ENCODE measurements at regions not wholly inside any gene's neighbourhood (a gene's known extent, or its start where the extent isn't known, plus 50 kb on each side); places are given as distances from the start of the nearest gene placed in this dataset.

- no peak overlapping the region for H3K4me3 ChIP-seq (ENCODE audit: control insufficient read depth, low read depth, low read length)
- no peak for DNase-seq (ENCODE audit: low read depth)
- TF ChIP-seq, protein P1, sequence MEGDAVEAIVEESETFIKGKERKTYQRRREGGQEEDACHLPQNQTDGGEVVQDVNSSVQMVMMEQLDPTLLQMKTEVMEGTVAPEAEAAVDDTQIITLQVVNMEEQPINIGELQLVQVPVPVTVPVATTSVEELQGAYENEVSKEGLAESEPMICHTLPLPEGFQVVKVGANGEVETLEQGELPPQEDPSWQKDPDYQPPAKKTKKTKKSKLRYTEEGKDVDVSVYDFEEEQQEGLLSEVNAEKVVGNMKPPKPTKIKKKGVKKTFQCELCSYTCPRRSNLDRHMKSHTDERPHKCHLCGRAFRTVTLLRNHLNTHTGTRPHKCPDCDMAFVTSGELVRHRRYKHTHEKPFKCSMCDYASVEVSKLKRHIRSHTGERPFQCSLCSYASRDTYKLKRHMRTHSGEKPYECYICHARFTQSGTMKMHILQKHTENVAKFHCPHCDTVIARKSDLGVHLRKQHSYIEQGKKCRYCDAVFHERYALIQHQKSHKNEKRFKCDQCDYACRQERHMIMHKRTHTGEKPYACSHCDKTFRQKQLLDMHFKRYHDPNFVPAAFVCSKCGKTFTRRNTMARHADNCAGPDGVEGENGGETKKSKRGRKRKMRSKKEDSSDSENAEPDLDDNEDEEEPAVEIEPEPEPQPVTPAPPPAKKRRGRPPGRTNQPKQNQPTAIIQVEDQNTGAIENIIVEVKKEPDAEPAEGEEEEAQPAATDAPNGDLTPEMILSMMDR (conservative IDR thresholded peaks at IDR 0.05; ENCODE audit: control insufficient read depth, insufficient read depth, low read depth, low read length) = no peak
Observed at GRCh38 chrX:42857766-42858165, 79.8 kb upstream of the PPP1R2C start.

GRCh38 chrX:42869011-42869410, 91.0 kb upstream of the PPP1R2C start:
- TF ChIP-seq, protein P1 (conservative IDR thresholded peaks at IDR 0.05; ENCODE audit: control insufficient read depth, insufficient read depth, low read depth, low read length) = no peak
- no peak for DNase-seq (ENCODE audit: low read depth)

DNA sequence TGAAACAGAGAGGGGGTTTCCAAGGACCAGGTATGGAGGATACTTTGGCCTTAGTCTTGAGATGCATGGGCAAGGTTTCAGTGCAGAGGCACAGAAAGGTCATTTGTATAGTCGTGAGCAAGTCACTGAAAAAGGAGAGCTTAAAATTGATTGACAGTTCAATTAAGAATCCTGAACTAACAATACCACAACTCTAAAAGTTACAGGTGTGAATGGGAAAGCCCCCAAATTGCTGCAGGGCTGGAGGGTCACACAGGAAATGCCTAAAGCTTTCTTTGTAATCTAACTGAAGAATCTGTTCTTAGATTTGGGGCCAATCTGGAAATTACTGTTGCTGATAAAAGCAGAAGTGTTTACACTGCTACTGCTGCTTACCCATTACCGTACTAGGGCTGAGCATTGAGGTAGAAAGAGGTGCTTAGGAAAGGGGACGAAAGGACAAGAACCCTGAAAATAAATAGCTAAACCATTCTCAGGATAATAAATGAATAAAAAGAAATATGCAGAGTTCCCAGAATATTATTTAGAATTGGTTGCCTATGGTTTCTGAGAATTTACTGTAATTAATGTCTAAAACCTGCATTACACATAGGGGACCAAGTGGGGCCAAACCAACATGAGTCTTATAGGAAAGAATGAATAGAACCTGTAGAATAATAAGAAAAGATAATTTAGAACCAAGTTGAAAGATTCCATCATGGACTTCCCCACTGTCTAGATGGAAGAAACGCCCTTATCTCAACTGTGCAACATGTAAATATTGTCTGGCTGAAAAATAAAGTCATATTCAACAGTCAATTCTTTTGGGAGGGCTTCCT, 91.9 kb upstream of the PPP1R2C start:
- no peak for DNase-seq (ENCODE audit: low read depth)
- TF ChIP-seq, protein P1 (conservative IDR thresholded peaks at IDR 0.05; ENCODE audit: control insufficient read depth, insufficient read depth, low read depth, low read length) = no peak

More at GRCh38 chrX:42869011-42869410, 91.0 kb upstream of the PPP1R2C start:
- no peak overlapping the region for H3K4me3 ChIP-seq (ENCODE audit: control insufficient read depth, low read depth, low read length)

DNA sequence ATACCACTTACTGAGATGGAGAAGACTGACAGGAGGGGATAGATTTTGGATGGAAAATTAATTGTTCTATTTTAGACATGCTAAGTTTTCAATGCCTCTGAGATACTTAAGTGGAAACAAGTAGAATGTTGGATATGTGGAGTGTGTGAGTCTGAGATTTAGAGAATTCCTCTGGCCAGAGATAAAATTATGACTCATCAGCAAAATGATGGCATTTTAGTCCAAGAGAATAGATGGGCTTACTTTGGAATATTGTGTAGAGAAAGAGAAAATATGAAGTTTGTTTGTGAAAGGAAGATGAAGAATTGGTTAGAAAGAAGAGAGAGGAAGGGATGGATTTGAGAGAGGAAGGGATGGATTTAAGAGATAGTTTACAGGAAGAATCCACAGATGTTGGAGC, 108.6 kb upstream of the PPP1R2C start:
- TF ChIP-seq, protein P1 (conservative IDR thresholded peaks at IDR 0.05; ENCODE audit: control insufficient read depth, insufficient read depth, low read depth, low read length) = no peak
- no peak overlapping the region for H3K4me3 ChIP-seq (ENCODE audit: control insufficient read depth, low read depth, low read length)
- no peak for DNase-seq (ENCODE audit: low read depth)

More for the DNA sequence above, 91.9 kb upstream of the PPP1R2C start:
- H3K4me3 ChIP-seq (ENCODE audit: control insufficient read depth, low read depth, low read length) = no peak overlapping the region

DNA sequence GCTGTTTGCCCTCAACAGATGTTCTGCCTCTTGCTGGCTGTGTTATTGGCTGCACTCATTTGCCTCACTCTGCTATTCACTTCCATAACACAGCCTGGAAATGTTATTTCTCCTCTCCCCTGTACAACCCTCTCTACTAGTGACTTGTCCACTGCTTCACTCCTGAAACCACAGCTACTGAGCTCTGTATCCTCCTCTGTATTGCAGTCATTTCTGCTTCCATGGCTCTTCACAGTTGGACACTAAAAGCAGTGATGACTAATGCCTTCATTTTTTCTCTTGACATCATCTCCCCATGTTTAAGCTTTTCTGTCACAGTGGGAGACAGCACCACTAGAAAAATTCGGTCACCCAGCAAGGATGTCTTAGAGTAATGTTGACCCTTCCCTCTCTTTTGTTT, 123.0 kb upstream of the PPP1R2C start:
- TF ChIP-seq, protein P1 (conservative IDR thresholded peaks at IDR 0.05; ENCODE audit: control insufficient read depth, insufficient read depth, low read depth, low read length) = no peak
- H3K4me3 ChIP-seq (ENCODE audit: control insufficient read depth, low read depth, low read length) = no peak overlapping the region
- DNase-seq (ENCODE audit: low read depth) = no peak

DNA sequence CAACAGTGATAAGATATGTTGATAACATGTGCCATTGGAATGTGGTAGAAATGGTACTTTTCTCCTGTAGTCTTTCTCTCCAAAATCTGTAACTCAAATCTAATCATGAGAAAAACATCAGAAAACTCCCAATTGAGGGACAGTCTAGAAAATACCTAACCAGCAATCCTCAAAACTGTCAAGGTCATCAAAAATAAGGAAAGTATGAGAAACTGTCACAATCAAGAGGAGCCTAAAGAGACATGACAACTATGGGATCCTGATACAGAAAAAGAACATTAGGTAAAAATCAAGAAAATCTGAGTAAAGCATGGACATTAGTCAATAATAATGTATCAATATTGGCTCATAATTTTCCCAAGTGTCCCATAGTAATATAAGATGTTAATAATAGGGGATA, 124.5 kb upstream of the PPP1R2C start:
- TF ChIP-seq, protein P1 (conservative IDR thresholded peaks at IDR 0.05; ENCODE audit: control insufficient read depth, insufficient read depth, low read depth, low read length) = no peak
- H3K4me3 ChIP-seq (ENCODE audit: control insufficient read depth, low read depth, low read length) = no peak overlapping the region
- no peak for DNase-seq (ENCODE audit: low read depth)
